Body of pancreas (tissue), 4 donors: ENCODE measurements at regions not wholly inside any gene's neighbourhood (a gene's known extent, or its start where the extent isn't known, plus 50 kb on each side); places are given as distances from the start of the nearest gene placed in this dataset.

Experiments
- CTCF ChIP-seq, 7 experiments: fragments of 450-650 bp in 4 of 7; fragments of 200-600 bp in 3 of 7; sonication (generic) in 3 of 7; IDR thresholded peaks; one replicate each; pipeline ENCODE4 v1.5.1; 2016 to 2019; ENCODE audit warnings: antibody characterized with exemption in 7 of 7
- POLR2A ChIP-seq, 3 donors: fragments of 450-650 bp; IDR thresholded peaks; one replicate each; pipeline ENCODE4 v1.6.1; 2016; ENCODE audit warnings: antibody characterized with exemption in 3 of 3, mild to moderate bottlenecking in 2 of 3

- TF ChIP-seq CTCF (IDR thresholded peaks at IDR 0.05) (no peak), POLR2A (IDR thresholded peaks at IDR 0.05) (no peak)
These were observed 287.4 kb downstream of the KLF6 start for GRCh38 chr10:3497581-3497980.
